ENCODE measurements at regions not wholly inside any gene's neighbourhood (a gene's known extent, or its start where the extent isn't known, plus 50 kb on each side); places are given as distances from the start of the nearest gene placed in this dataset.

GRCh38 chr3:160616311-160616710 lies 50.9 kb upstream of the KPNA4 start:
- TF ChIP-seq BRCA1 (IDR thresholded peaks at IDR 0.05; ENCODE audit: low read depth, low read length) (no peak), MAX (IDR thresholded peaks at IDR 0.05; ENCODE audit: low read depth, low read length) (no peak), ZSCAN29 (IDR thresholded peaks at IDR 0.05) (no peak), EZH2 (IDR thresholded peaks at IDR 0.05; ENCODE audit: borderline replicate concordance, control insufficient read depth, low read depth, low read length) (no peak), ZNF274 (IDR thresholded peaks at IDR 0.05; ENCODE audit: insufficient read depth, insufficient read length) (no peak), POLR2A (IDR thresholded peaks at IDR 0.05; ENCODE audit: low read depth, low read length) (no peak), CEBPB (IDR thresholded peaks at IDR 0.05; ENCODE audit: borderline replicate concordance in 1 of 2, low read depth in 2 of 2, low read length in 2 of 2) (no peak), JUND (IDR thresholded peaks at IDR 0.05; ENCODE audit: low read depth, low read length) (no peak)
- TF ChIP-seq, protein P1, sequence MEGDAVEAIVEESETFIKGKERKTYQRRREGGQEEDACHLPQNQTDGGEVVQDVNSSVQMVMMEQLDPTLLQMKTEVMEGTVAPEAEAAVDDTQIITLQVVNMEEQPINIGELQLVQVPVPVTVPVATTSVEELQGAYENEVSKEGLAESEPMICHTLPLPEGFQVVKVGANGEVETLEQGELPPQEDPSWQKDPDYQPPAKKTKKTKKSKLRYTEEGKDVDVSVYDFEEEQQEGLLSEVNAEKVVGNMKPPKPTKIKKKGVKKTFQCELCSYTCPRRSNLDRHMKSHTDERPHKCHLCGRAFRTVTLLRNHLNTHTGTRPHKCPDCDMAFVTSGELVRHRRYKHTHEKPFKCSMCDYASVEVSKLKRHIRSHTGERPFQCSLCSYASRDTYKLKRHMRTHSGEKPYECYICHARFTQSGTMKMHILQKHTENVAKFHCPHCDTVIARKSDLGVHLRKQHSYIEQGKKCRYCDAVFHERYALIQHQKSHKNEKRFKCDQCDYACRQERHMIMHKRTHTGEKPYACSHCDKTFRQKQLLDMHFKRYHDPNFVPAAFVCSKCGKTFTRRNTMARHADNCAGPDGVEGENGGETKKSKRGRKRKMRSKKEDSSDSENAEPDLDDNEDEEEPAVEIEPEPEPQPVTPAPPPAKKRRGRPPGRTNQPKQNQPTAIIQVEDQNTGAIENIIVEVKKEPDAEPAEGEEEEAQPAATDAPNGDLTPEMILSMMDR (IDR thresholded peaks at IDR 0.05 in 2 of 3, conservative IDR thresholded peaks at IDR 0.05 in 1 of 3; ENCODE audit: control insufficient read depth in 2 of 3, extremely low read depth in 1 of 3, insufficient read depth in 1 of 3, low read depth in 3 of 3, low read length in 3 of 3), result no peak
- TF ChIP-seq, protein P2, sequence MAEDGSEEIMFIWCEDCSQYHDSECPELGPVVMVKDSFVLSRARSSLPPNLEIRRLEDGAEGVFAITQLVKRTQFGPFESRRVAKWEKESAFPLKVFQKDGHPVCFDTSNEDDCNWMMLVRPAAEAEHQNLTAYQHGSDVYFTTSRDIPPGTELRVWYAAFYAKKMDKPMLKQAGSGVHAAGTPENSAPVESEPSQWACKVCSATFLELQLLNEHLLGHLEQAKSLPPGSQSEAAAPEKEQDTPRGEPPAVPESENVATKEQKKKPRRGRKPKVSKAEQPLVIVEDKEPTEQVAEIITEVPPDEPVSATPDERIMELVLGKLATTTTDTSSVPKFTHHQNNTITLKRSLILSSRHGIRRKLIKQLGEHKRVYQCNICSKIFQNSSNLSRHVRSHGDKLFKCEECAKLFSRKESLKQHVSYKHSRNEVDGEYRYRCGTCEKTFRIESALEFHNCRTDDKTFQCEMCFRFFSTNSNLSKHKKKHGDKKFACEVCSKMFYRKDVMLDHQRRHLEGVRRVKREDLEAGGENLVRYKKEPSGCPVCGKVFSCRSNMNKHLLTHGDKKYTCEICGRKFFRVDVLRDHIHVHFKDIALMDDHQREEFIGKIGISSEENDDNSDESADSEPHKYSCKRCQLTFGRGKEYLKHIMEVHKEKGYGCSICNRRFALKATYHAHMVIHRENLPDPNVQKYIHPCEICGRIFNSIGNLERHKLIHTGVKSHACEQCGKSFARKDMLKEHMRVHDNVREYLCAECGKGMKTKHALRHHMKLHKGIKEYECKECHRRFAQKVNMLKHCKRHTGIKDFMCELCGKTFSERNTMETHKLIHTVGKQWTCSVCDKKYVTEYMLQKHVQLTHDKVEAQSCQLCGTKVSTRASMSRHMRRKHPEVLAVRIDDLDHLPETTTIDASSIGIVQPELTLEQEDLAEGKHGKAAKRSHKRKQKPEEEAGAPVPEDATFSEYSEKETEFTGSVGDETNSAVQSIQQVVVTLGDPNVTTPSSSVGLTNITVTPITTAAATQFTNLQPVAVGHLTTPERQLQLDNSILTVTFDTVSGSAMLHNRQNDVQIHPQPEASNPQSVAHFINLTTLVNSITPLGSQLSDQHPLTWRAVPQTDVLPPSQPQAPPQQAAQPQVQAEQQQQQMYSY (CRISPR knock-in tag; IDR thresholded peaks at IDR 0.05), result no peak
